GM19023 (cell line): ENCODE measurements at regions not wholly inside any gene's neighbourhood (a gene's known extent, or its start where the extent isn't known, plus 50 kb on each side); places are given as distances from the start of the nearest gene placed in this dataset.

Source experiments
- ATAC-seq: cut with Tn5 transposase; IDR thresholded peaks from one replicate; pipeline ENCODE4 v1.9.1; 2021; ENCODE audit warnings: mild to moderate bottlenecking, moderate library complexity; ENCODE audit not compliant: unreplicated experiment

- ATAC-seq, result no peak
Measured at GRCh38 chr13:82654861-82655855, 1227.1 kb downstream of the SLITRK1 start.

GRCh38 chr13:82654143-82654542 is 1228.1 kb downstream of the SLITRK1 start:
- ATAC-seq, result no peak

- no peak for ATAC-seq
Measured at GRCh38 chr13:82647540-82647939, 1234.7 kb downstream of the SLITRK1 start.

GRCh38 chr13:82636119-82636518 is 1246.2 kb downstream of the SLITRK1 start:
- no peak for ATAC-seq

- ATAC-seq, result no peak
Measured at GRCh38 chr13:82634946-82635345, 1247.3 kb downstream of the SLITRK1 start.

GRCh38 chr13:82627183-82627582 is 1255.1 kb downstream of the SLITRK1 start:
- no peak for ATAC-seq

GRCh38 chr13:82625717-82626116 is 1256.6 kb downstream of the SLITRK1 start:
- no peak for ATAC-seq

GRCh38 chr13:82615043-82615442 is 1267.2 kb downstream of the SLITRK1 start:
- no peak for ATAC-seq

GRCh38 chr13:82614086-82614485 is 1268.2 kb downstream of the SLITRK1 start:
- ATAC-seq, result no peak

GRCh38 chr13:82606008-82606407 is 1276.3 kb downstream of the SLITRK1 start:
- ATAC-seq, result no peak

- no peak for ATAC-seq
Measured at GRCh38 chr13:82597747-82598146, 1284.5 kb downstream of the SLITRK1 start.

GRCh38 chr13:82593239-82593638 is 1289.0 kb downstream of the SLITRK1 start:
- no peak for ATAC-seq

- ATAC-seq, result no peak
Measured at GRCh38 chr13:82571653-82572052, 1310.6 kb downstream of the SLITRK1 start.

- no peak for ATAC-seq
Measured at GRCh38 chr13:82569581-82569980, 1312.7 kb downstream of the SLITRK1 start.

GRCh38 chr13:82566864-82567263 is 1315.4 kb downstream of the SLITRK1 start:
- no peak for ATAC-seq

GRCh38 chr13:82565201-82565600 is 1317.1 kb downstream of the SLITRK1 start:
- ATAC-seq, result no peak

GRCh38 chr13:82560889-82561288 is 1321.4 kb downstream of the SLITRK1 start:
- ATAC-seq, result no peak

GRCh38 chr13:82522872-82523271 is 1359.4 kb downstream of the SLITRK1 start:
- no peak for ATAC-seq

- no peak for ATAC-seq
Measured at GRCh38 chr13:82506805-82507414, 1375.4 kb downstream of the SLITRK1 start.

- ATAC-seq, result no peak
Measured at GRCh38 chr13:82501834-82502233, 1380.4 kb downstream of the SLITRK1 start.

- ATAC-seq, result no peak
Measured at GRCh38 chr13:82480415-82480814, 1401.9 kb downstream of the SLITRK1 start.

- ATAC-seq, result no peak
Measured at GRCh38 chr13:82477436-82477835, 1404.8 kb downstream of the SLITRK1 start.
